ENCODE measurements at regions not wholly inside any gene's neighbourhood (a gene's known extent, or its start where the extent isn't known, plus 50 kb on each side); places are given as distances from the start of the nearest gene placed in this dataset.

DNA sequence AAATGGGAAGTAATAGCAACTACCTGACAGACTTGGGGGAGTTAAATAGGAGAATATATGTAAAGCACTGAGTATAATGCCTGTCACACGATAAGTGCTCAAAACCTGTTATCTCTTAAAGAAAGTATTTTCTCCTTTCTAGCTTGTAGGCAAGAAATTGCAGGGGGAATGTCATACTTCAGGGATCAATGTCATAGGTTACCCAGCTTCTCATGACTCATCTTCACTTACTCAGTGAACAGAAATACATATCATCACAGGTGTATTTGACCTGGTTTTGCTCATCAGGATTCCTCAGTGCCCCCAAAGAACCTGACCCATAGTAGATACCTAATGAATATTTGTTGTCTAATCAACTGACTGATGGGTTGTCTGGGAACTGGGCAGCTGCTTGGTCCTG lies 285.0 kb upstream of the ATP2B1 start:
- no peak for DNase-seq (ENCODE audit: low read depth in 2 of 2)

DNA sequence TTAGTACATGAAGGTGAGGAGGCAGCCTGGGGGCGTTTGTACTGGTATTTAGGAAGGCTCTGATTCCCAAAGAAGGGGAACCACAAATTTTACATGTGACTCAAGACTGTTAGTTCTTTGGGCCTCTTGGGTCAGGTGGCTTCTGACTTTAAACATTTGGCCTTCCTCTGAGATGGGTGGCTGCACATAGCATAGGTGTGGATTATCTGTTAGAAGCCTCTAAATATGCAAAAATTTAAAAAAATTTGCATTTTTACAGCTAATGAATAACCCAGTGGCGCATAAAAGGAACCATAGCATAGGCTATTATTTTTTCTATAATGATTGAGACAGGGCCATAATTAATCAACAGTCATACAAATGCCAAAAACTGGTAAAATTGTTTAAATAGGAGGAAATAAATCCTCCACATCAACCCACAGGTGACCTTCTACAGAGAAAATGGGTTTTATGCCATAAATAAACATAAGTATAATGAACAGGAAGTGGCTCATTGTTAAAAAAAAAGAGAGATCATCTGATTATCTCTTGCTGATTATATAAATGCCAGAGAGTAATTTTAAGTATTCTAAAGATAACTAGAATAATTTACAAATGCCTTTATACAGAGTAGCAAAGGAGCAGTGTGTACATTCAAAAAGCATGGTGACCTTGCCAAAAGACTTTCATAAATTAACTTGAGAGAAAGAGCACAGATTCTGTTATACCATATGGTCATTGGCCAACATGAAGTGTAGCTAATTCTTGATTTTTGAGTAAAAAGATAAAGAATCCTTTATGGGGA lies 284.2 kb upstream of the ATP2B1 start:
- DNase-seq (ENCODE audit: low read depth in 2 of 2), result no peak

- DNase-seq (ENCODE audit: low read depth in 2 of 2), result no peak
Measured at GRCh38 chr12:89991807-89992590, 283.4 kb upstream of the ATP2B1 start.

DNA sequence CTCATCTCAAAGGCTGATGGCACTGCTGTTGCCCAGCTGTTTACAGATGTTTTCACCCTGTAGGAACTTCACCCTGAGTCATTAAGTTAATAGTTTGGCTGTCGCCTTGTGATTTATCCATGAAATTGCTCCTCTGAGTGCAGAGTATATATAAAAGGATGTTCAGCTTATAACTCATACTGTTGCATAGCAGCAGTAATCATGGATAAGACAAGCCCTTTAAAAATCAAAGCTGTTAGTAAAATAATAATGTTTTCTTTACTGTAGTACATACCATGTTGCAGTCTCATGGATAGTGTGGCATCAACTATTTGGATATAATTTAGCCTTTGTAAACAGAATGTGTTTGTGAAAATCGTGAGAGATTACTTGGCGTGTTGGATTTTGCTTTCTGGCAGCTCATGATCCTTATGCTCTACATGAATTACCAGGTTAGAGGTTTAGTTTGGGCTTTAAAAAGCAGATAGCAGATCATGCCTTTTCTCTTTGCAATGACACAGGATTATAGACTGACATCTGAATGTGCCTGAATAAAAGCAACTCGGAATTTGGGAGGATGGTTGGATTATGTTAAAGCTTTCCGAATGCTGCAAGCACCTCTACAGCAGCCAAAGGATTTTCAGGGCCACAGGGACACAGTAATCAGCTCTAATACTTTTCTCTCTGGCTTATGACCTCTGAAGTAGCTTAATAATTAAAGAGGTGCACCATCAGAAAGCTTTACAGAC lies 279.7 kb upstream of the ATP2B1 start:
- no peak for DNase-seq (ENCODE audit: low read depth in 2 of 2)

DNA sequence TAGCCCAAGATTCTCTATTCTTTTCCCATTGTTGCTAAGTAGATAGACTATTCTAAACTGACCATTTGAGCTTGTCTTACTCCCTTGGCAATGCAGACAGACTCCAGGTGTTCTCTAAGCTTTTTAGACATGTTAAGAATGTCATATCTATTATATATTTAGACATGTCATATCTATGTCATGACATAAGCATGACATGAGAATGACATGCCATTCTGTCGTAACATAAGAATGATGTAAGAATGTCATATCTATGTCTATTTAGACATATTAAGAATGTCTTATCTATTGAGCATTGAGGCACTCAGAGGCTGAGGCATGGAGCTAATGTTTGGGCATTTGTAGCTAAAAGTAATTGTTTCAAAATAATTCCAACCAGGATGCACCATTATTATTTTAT lies 277.3 kb upstream of the ATP2B1 start:
- DNase-seq (ENCODE audit: low read depth in 2 of 2), result no peak

- no peak for DNase-seq (ENCODE audit: low read depth in 2 of 2)
Measured at GRCh38 chr12:89984846-89985245, 276.2 kb upstream of the ATP2B1 start.

GRCh38 chr12:89983622-89984021 lies 275.0 kb upstream of the ATP2B1 start:
- DNase-seq (ENCODE audit: low read depth in 2 of 2), result no peak

DNA sequence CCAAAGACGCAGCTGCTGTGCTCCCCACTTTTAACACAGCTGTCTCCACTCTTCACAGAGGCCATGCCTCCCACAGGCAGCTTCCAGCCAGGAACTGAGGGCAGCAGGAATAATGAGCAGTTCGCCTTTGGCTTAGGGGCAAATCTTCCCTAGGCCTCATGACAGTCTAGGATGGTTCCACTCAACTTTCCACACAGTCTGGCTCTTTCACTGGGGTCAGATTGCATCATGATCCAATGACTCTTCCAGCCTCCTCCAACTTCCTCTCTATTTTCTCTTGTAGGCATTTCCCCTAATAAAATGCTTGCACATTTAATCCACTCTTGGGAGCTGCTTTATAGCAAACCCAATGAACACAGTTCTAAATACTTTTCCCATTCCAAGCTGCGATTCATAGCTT lies 271.6 kb upstream of the ATP2B1 start:
- no peak for DNase-seq (ENCODE audit: low read depth in 2 of 2)

GRCh38 chr12:89977405-89978085 lies 268.9 kb upstream of the ATP2B1 start:
- DNase-seq (ENCODE audit: low read depth in 2 of 2), result no peak

DNA sequence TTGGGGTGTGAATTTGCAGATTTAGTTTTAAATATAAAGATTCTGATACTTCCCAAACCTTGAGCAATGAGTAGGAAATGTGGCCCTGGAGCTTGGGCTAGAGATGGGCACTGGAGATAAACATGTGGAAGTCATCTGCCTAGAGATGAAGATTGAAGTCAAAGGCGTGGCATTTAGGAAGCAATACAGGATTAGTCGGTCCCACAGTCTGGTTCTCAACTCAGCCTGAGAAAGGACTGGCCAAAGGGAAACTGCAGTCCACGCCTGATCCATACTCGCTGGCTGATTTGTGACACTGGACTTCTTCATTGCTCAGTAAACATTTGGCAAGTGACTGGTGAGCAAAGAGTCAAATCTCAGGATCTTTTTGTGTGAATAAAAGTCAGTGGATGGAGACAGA lies 268.2 kb upstream of the ATP2B1 start:
- DNase-seq (ENCODE audit: low read depth in 2 of 2), result no peak

DNA sequence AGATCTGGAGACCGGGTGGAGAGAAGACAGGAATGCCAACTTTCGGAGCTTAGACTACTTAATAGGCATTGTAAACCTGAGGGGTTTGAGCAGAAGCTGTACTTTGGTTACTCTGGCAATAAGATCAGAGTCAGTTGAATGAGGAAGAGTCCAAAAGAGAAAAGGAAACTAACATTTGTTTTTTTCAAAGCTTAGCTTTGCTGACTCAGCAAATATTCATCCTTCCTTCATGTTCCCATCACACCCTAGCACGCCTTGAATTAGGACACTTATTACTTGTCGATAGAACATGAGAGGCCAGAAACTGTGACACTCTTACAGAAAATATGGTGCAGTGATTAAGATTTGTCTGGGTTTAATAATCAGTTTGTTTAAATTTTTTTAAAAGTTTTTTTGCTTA lies 266.9 kb upstream of the ATP2B1 start:
- no peak for DNase-seq (ENCODE audit: low read depth in 2 of 2)

GRCh38 chr12:89971880-89972279 lies 263.2 kb upstream of the ATP2B1 start:
- no peak for DNase-seq (ENCODE audit: low read depth in 2 of 2)

GRCh38 chr12:89970722-89971121 lies 262.1 kb upstream of the ATP2B1 start:
- DNase-seq (ENCODE audit: low read depth in 2 of 2), result no peak

- DNase-seq (ENCODE audit: low read depth in 2 of 2), result no peak
Measured at GRCh38 chr12:89969093-89969492, 260.5 kb upstream of the ATP2B1 start.

GRCh38 chr12:89968151-89968700 lies 259.6 kb upstream of the ATP2B1 start:
- no peak for DNase-seq (ENCODE audit: low read depth in 2 of 2)

- no peak for DNase-seq (ENCODE audit: low read depth in 2 of 2)
Measured at GRCh38 chr12:89966495-89967240, 258.0 kb upstream of the ATP2B1 start.

GRCh38 chr12:89965993-89966392 lies 257.4 kb upstream of the ATP2B1 start:
- DNase-seq (ENCODE audit: low read depth in 2 of 2), result no peak

DNA sequence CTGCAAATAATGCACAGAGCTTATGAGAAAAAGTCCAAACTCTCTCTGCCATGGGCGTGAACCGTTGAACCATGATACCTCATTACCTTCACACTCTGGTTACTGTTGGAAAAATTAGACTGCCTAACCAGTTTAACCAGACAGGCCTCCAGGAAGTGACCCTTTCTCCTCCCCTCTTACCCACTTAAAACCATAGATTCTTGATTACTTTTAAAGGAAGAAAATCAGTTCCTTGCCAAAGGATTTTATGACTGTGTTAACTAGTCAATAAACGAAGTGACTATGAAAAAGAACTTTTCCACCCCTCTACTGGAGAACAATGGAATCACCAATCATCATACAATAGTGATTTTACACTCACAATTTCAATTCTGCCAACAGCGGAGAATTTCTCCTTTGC lies 254.0 kb upstream of the ATP2B1 start:
- no peak for DNase-seq (ENCODE audit: low read depth in 2 of 2)

- DNase-seq (ENCODE audit: low read depth in 2 of 2), result no peak
Measured at GRCh38 chr12:89960607-89961394, 252.2 kb upstream of the ATP2B1 start.

- DNase-seq (ENCODE audit: low read depth in 2 of 2), result no peak
Measured at GRCh38 chr12:89960011-89960507, 251.4 kb upstream of the ATP2B1 start.

Measured in stimulated activated CD8-positive, alpha-beta memory T cell treated with anti-CD3 and anti-CD28 coated beads, Interleukin-2, amount 100 ng/mL, for 1 hour (primary cell).